H54 (cell line): ENCODE measurements at regions not wholly inside any gene's neighbourhood (a gene's known extent, or its start where the extent isn't known, plus 50 kb on each side); places are given as distances from the start of the nearest gene placed in this dataset.

ENCODE experiments used
- DNase-seq: peaks from one replicate; pipeline ENCODE4 v3.0.0; 2011; ENCODE audit warnings: low spot score, mixed read lengths; ENCODE audit not compliant: insufficient read length
- FAIRE-seq: peaks from 3 replicates; lab custom pipeline; 2011; peaks lifted over from hg19 to GRCh38; lab: Jason Lieb, UNC
- POLR2A ChIP-seq: IDR thresholded peaks from 2 replicates; pipeline ENCODE4 v1.6.1; 2011; ENCODE audit warnings: low read depth, mild to moderate bottlenecking, low read length

DNA sequence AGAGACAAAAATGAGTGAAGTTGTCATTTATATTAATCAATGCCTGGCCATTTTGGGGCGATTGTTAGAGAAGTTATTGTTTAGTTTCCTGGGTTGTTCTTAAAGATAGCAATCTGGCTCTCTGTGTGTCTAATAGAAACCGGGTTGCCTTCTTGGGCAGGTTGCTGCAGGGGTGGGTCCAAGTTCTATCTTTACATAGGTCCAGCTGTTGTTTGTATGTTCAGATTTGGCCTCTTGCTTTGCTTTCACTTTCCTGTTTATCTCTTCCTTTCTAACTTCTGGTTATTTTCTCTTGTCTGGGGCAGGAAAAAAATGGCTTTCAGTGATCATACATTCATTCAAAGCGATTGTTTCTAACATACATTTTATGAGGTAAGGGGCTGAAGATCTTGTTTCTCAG, 128.4 kb upstream of the NOX3 start:
- DNase-seq (no peak), FAIRE-seq (no peak)
- TF ChIP-seq POLR2A: no peak

DNA sequence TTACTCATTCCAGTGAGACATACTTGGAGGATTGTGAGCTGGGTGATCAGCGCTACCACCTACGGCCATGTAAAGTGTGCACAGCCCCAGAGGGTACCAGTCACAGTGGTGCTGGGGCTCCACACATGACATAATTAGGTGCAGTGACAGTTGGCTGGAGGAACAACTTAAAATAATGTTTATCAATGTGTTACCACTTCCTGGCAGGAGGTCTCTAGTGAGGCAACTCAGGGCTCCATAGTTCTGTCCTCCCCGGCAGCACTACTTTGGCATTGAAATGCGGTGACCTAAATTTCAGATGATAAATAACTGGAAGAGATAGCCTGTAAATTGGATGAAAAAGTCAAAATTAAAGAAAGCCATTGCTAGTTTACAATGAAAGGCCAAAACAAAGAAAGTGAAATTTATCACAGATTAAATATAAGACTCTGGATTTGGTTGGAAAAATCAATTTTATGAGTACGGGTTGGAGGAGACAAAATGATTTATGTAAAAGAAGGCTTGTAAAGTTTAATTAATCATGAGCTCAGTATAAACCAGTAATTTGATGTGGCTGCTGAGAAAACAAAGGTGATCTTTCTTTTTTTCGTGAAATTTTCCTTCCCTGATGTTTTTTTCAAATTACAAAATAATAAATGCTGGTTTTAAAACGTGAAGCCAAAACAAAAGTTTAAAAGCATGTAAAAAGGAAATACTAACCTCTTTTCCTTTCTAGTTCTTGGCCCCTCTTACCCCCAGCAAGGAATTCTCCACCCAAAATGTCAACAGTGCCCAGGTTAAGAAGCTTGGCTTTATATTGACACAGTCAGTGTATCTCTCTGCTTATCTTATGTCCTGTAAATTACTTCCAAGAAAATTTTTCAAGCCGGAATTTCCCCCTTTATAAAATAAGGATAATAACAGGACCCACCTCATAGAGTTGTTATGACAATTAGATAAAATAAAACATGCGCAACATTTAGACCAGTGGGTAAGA, 126.7 kb upstream of the NOX3 start:
- FAIRE-seq (no peak), DNase-seq (no peak)
- TF ChIP-seq POLR2A: no peak

DNA sequence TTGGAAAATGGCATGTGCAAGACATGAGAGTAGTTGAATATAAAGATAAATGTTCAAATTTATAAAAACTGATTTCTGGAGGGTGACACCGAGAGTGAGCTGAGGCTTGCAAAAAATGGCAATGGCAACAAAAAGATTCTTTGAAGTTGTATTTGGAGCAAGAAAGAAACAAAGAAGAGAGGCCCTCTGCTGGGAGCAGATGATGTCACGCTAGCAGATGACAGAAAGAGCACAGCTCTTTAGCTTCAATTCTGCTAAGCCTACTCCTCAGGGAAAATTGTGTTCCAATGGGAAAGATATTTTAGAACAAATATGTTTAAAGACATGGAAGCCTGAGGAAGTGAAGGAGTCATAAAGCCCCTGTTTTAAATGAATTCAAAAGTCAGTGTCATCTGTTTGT, 125.3 kb upstream of the NOX3 start:
- no peak for DNase-seq
- FAIRE-seq: no peak
- no peak for TF ChIP-seq POLR2A

DNA sequence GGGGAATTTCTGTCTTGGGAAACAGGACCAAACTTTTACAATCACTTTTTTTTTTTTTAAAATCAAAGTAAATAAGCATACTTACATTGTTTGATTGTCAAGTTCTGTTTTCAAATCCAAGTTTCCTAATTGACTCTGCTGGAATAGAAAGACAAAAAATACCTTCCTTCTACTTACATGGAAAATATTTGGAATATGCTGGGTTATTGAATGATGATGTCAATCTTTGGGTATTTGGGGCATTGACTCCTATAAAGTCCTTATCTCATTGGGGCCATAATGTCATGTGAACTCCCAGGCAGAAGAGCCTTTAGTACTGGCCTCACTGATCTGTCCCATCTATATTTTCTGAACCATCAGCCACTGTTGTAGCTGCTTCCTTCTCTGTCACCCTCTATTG, 122.6 kb upstream of the NOX3 start:
- DNase-seq (no peak), FAIRE-seq (no peak)
- no peak for TF ChIP-seq POLR2A

DNA sequence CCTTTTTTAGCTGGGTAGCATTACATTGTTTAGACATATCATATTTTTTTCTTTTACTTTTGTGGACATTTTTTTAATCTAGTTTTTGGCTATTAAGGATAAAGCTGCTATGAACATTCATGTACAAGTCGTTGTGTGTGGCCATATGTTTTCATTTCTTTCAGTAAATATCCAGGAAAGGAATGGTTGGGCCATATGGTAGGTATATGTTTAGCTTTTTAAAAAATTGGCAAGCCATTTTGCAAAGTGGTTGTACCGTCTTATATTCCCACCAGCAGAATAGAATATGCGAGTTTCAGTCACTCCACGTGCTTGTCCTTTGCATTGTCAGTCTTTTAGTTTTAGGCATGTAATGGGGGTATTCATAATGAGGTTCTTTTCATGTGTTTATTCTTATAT, 106.3 kb upstream of the NOX3 start:
- FAIRE-seq (no peak), DNase-seq (no peak)
- no peak for TF ChIP-seq POLR2A

DNA sequence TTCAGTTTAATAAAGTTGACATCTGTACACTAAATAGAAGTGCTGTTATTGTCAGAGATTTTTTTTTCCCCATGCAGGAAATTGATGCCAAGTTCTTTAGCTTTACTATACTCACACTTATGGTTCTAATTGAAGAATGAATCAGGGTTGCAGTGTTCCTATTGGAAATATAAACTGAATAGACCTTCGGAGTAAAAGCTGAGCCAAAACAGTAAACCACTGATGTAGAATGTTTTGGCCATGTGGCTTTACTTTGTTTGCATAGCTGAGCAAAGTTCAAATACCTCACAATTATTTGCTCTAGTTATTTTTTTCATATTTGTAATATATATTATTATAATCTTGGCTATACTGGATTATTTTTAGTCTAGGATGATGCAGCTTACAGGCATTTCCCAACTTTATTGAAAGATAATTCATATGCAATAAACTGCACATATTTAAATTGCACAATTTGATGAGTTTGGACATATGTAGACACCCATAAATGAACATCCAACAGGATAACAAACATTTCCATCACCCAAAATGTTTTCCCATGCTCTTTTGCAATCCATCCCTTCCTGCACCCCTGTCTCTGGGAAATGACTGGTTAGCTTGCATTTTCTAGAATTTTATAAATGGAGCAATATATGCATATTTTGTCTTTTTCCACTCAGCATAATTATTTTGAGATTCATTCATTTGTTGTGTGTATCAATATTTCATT, 105.8 kb upstream of the NOX3 start:
- FAIRE-seq: no peak
- DNase-seq: no peak
- TF ChIP-seq POLR2A: no peak

DNA sequence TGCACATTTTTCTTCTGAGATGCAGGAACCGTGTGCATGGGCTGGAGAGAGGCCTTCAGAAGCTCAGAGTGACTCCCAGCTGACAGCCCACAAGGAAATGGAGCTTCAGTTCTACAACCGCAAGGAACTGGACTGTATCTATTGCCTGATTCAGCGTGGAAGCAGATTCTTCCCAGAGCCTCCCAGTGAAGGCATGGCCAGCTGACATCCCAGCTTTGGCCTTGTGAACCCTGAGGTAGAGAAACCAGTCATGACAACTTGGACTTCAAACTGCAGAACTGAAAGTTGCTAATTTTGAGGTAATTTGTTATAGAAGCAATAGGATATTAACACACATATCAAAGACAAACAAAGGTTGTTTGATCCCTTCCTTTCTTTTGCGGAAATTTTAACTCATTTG, 94.3 kb upstream of the NOX3 start:
- no peak for TF ChIP-seq POLR2A
- FAIRE-seq (no peak), DNase-seq (no peak)

DNA sequence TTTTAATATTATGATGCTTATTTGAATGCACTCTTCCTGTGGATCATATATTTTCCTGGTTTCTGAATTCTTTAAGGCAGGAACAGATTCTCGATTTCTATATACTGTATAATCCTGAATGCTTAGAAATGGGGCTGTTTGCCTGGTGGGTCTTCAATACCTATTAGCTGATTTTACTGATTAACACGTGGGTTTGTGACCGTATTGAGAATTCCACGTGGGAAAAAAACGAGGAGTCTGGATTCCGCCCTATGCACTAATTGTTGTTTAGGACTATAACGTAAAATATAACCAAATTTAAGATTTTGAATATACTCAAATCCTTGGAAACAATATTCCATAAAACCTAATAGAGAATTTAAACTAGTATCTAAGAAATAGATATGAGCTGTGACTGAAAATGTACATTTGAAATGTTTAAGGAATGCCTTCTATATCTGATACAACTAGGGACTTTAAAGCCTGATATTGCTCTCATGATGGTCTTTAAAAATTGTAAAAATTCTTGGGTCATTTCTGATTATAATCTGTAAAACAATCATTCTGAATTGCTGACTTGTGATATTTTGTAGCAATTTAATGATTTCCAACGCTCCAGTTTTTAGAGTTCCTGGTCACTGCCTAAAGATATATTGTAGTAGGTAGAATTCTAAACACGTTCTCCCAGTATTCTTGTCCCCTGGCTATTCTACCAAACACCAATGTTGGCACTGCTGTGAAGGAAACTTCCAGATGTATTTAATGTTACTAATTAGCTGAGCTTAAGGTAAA, 93.6 kb upstream of the NOX3 start:
- DNase-seq: no peak
- no peak for TF ChIP-seq POLR2A
- no peak for FAIRE-seq

DNA sequence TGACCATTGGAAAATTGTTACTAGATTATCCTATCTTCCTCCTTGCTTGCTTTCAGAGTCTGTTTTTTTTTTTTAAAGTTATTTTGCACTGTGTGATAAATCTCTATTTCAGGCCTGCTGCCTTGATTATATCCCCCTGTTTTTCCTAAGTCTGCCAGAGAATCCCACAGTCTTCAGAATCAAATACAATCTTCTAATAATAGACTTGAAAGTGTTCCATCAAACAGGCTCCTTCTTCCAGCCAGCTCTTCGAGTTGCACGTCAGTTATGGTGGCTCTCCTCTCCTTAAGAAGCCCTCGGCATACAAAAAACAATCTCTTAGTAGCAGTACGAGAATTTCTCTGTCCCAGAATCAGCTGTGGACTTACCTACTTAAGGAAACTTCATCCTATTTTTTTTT, 92.9 kb upstream of the NOX3 start:
- DNase-seq (no peak), FAIRE-seq (no peak)
- TF ChIP-seq POLR2A: no peak

DNA sequence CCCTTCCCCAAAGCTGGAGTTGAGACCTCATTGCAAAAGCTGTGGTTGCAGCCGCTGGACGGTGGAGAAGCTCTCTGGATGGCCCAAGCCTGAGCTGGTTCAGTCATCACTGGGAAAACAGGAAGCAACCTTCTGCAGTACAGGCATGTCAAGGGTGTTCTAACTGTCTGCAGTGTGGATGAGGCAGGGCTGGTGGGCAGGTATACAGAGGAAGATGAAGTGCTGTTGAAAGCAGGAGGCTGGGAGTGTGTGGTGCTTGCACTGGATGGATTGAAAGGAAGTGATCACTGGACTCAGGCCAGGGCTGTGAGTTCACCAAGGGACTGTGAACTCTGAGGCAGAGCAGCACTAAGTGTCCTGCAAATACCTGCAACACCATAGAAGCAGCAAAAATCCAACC, 89.0 kb upstream of the NOX3 start:
- DNase-seq (no peak), FAIRE-seq (no peak)
- TF ChIP-seq POLR2A: no peak

DNA sequence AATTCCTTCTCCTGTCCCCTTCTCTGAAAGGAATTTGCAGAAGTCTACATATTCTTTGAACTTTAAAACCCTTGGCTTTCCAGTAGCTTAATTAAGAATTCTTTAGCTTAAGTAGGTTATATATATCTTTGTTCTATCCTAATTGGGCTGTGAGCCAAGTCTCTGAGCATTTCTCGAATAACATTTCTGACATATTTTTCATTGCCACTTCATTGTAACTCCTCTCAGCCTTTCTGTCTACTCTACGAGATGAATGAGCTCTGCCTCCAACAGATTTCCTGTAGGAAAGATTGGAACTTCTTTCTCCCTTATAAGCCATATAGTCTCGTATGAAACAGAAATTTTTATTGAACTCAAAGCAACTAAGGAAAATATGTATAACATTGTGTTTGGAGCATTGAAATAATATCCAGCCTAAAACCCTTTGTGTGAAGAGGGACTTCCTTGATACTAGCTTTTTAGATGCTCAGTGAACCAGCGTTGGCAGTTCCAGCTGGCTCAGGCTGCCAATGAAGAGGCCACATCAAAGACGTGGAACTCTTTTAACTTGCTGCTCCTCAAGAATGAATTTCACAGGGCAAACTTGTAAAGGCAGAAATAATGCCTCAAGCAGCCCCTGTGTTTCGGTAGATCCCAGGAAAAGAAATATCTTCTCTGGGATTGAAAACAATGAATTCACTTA, 87.7 kb upstream of the NOX3 start:
- TF ChIP-seq POLR2A: no peak
- DNase-seq (no peak), FAIRE-seq (no peak)

DNA sequence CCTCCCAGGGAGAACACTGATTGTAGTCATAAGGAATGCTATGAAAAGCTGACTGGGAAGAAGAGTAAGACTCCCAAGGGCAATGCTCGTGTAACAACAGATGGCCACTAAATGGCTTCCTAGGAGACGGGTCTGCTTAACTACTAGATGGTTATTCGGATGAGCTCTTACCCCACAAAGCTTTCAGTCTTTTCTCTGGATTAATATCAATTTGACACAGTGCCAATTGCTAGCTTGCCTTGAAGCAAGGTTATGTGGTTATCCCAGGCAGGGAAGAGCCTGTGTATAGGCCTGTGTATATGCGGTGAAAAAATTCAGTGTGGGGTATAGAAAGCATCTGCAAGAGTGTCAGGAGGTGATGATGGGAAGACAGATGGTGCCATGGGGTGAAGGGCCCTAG, 86.4 kb upstream of the NOX3 start:
- DNase-seq: no peak
- no peak for FAIRE-seq
- no peak for TF ChIP-seq POLR2A

DNA sequence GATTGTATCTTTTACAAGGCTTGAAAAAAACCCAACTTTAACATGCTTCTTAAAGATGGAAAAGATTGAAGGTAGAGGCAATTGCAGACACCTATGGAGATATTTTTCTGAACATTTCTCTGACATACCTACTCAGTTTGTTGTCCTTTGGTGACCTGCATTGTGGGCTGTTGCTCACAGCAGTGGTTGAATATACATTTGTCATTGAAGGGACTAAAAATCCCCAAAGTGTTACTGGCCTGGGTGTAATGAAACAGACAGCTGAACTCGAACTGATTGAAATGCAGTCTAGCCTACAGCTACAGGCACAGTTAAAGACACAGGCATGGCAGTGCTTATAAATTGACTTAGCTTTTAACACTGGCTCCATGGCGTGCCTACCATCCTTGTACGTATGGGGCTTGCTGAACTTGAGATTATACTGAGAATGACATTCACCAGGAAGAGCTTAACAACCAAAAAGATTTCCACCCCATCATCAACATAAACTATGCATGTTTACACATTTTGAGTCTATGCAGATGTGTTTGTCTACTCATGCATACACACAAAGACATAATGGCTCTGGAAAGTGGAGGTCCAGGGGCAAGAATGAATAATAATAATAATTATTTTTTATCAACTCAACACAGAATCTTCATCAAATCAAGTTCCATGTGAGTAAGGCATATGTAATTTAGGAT, 83.2 kb upstream of the NOX3 start:
- FAIRE-seq: no peak
- no peak for DNase-seq
- TF ChIP-seq POLR2A: no peak
